GM21367 (cell line): ENCODE measurements at regions not wholly inside any gene's neighbourhood (a gene's known extent, or its start where the extent isn't known, plus 50 kb on each side); places are given as distances from the start of the nearest gene placed in this dataset.
"Not testable (repeated sequence)": the region's sequence is repeated elsewhere in the genome, so short reads cannot be mapped to it uniquely, and the experiment has no call there.

Experiments
- ATAC-seq: cut with Tn5 transposase; IDR thresholded peaks from one replicate; pipeline ENCODE4 v1.9.1; 2021; ENCODE audit not compliant: unreplicated experiment

DNA sequence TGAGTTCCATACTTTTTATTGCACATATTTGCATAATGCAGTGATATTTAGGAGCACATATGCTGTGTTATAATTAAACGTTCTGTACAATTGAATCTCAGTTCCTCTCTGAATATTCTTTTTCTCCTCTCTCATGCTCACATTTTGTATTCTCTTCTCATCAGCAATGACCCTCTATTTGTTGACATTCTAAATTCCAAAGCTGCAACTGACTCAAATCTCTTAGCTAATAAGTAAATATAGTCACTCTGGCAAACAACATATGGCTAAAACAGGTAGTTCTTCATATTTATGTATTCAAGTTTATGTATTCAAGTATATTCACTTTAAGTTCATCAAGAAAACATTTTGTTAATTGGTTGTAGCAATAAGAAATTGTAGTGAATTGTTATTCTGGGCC, 907.4 kb upstream of the VRK2 start:
- ATAC-seq = no peak

DNA sequence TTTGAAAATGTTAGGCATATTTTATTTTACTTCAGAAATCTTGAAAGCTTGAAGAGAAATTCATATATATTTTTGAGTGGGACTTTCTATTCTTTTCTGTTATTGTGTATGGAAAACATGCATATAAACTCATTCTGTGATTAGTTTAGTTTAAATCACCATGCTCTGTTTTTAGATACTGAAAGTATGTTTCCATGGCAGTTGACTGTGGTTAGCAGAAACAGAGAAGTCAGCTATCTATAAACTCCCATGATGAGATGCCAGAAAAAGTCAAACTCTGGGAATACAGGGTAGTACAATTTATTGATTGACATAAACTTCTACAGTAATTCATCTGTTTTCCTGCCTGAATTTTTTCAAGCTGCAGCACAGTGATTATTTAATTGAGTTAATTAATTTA, 905.3 kb upstream of the VRK2 start:
- no peak for ATAC-seq

- ATAC-seq = no peak
These were observed 899.7 kb upstream of the VRK2 start for GRCh38 chr2:57146951-57147350.

- ATAC-seq = no peak
These were observed 890.2 kb upstream of the VRK2 start for GRCh38 chr2:57156231-57156924.

DNA sequence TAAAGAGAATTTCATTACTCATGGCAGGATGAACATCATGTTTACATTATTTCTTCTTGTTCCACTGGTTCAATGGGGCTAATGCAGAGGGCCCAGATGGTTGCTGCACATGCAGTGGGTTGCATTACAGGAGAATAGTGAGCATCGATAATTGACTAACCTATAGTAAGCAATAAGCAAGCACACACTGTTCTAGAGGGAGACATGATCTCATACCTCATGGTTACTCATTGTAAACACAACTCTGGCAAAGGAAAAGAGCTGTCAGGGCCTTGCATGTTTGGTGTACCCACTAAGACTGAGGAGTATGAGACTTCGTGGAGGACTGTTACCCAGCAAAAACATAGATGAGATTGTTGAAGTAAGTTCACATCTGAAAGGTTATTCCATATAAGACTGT, 885.6 kb upstream of the VRK2 start:
- no peak for ATAC-seq

DNA sequence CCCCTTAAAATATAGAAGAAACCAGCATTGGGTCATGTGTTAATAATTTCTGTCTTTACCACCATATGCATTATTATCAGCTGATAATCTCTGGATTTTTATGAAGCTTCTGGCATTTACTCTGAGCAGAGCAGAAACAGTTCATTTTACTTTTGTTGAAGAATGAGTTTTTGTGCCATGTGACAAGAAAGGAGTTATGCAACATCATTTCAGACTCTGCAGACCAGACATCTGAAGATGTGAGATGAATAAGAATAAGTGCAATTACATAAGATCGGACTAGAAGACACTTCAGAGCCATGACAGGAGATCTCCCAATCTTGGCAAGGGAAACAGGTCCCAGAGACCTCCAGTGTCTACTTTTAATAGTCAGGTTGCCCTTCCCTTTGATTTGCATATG, 869.4 kb upstream of the VRK2 start:
- no peak for ATAC-seq

DNA sequence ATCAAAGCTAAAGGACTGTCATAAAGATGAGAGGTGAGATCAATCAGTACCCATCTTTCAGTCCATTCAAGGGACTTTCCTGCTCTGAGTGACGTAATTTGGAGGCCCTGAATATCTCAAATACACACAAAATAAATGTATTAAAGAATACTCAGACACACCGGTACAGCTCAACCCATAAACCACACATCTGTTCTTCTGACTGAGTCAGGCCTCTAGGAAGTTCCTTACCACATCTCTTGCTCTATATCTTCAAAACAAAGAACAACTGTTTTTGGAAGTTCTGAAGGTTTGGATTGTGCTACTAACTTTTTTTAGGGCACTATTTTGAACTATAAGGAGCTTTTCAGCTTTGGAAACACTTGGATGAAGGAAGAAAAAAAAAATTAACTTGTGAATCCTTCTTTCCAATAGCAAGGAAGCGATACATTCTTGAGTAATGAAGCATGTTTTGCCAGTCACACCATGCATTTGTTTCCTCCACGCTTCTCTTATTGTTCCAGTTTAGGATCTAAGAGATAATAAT, 866.5 kb upstream of the VRK2 start:
- no peak for ATAC-seq

- no peak for ATAC-seq
These were observed 865.9 kb upstream of the VRK2 start for GRCh38 chr2:57180678-57181077.

DNA sequence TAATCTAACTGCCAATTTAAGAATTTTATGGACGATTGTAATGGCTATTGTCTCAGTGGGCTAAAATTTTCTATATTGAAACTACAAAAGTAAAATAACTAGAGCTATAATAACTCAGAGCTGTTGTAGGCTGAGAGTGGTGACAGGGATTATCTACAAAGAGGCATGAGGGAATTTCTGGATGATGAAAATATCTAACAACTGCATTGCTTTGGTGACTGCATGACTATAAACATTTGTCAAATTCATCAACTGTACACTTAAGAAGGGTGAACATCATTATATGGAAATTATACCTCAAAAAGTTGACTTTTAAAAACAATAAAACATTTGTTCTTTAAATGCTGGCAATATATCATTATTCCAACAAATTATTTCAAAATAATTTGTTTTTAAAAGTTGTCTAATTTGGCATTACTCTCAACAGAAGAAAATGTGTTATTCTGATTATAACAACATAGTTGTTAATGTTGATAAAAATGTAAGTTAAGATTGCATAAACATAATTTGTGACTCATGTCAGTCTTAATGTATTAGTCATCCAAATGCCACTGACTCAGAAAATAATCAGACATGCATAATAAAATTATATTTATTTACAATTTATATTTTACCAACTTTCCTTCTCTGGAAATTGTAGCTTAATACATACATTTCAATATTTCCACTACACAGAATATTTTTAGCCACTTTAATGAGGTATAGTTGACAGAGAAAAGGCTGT, 865.1 kb upstream of the VRK2 start:
- ATAC-seq = no peak

GRCh38 chr2:57182916-57183315, 863.7 kb upstream of the VRK2 start:
- ATAC-seq = no peak

- ATAC-seq = no peak
These were observed 861.0 kb upstream of the VRK2 start for GRCh38 chr2:57185568-57185967.

DNA sequence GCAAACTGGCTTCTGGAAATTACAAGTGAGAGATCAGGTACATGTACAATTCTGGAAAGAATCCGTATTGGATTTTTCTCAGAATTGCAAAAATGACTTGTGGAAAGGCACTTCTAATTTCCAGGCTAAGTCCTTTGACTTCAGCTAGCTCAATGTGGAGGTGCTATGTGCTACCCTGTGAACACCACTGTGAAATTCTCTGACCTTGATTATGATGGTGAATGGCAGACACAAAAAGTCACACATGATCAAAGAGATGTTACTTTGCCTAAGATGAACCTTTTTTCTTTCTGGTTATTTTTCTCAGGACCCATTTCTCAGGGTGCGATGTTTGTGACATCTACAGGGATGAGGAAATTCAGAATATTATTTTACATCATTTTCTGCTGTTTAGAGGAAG, 856.6 kb upstream of the VRK2 start:
- ATAC-seq = no peak

DNA sequence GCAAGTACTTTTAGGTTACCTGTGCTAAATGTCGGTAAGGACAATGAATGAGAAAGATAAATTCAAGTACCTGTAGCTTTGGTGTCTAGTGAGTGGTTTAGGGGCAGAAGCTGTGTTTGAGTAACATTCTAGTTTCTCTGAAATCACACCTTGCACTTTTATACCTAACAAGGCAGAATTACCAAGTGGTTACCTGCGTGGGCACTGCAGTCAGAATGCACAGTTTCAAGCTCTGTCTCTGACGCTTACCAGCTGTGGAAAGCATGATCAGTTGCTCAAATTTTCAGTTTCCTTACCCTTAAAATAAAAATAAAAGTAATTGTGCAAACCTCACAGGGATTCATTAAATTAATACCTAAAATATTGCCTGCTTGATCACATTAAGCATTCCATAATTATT, 846.9 kb upstream of the VRK2 start:
- ATAC-seq = no peak

DNA sequence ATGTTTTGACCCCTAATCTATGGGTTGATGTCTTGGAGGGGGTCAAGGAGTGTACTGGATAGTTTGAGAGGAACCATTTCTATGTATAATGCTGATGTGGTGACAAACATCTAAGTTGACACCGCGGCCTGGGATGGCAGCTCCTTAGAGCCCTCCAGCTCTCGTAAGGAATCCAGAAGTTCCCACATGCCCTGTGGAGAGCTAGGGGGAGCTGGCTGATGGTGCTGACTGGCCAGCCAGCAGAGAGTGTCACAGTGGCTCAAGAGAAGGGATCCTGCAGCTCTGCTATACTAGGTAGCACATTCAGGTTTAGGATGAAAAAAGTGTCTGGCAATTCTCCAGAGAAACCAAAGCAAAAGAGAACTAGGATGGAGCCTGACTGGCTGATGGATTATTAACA, 842.2 kb upstream of the VRK2 start:
- no peak for ATAC-seq

DNA sequence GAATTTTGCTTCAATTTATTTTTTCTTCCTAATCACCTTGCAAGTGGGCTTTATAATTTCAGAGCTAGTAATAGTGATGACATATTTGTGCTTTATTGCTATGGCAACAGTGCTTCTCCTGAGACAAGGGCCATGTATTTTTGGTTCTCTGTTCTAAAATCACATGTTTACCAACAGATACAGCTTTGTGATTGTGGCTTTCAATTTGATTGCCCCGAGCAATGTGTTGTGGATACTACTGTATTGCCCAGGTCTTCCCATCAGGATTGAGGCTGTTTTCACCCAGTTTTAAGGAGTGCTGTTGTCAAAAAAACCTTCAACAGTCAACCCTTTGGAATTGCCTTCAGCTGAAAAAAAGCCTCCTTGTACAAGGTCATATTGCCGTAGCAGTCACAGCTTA, 841.4 kb upstream of the VRK2 start:
- ATAC-seq = no peak

DNA sequence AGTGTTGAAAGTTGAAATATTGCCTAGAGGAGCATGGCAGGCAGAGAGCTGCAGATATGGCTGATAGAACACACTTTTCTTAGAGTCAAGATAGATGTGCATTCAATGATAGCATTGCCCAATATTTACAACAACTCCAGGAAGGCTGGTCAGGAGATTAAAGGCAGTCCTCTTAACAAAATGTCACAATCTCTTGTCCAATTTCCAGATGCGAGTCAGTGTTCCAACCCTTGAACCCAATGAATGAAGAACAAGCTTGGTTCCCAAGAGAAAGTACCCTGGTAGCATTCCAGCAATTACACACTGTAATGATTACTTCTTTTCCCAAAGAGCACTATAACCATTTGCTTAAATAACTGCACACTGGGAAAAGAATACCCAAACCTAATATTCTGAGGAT, 839.4 kb upstream of the VRK2 start:
- no peak for ATAC-seq

DNA sequence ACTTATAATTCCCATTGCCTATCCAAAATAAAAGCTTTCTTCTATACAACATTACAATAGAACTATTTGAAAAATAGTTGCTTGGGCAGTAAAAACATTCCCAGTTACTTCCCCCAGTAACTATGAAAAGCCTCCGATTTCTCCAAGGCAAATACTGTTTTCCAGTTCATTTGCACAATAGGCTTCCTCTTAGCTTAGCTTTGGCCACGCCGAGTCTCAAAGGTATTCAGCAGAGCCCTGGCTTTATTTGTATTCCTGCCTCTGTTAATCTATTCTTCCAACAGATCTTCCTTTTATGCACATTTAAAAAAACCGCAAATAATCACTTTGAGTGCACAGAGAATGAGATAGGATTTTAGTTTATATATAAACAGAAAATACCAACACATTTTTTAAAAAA, 836.8 kb upstream of the VRK2 start:
- ATAC-seq = no peak

GRCh38 chr2:57210855-57211254, 835.8 kb upstream of the VRK2 start:
- no peak for ATAC-seq

DNA sequence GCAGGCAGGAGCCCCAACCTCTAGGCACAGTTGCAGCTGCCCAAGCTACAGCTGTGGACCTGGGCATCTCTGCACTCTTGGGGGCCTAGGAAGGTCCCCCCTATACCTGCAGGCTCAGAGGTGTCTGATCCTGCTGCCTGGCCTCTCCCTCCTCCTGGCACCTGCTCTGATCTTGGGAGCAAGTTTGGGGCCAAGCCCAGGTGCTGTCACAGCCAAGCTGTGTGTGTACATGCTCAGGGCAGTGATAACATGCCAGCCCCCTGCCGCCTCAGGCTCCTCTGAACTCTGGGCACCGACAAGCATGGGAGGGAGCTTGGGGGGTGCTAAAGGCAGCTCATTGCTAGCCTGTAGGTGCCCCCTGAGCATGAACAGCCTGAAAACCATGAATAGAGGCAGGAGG, 829.6 kb upstream of the VRK2 start:
- ATAC-seq = no peak

DNA sequence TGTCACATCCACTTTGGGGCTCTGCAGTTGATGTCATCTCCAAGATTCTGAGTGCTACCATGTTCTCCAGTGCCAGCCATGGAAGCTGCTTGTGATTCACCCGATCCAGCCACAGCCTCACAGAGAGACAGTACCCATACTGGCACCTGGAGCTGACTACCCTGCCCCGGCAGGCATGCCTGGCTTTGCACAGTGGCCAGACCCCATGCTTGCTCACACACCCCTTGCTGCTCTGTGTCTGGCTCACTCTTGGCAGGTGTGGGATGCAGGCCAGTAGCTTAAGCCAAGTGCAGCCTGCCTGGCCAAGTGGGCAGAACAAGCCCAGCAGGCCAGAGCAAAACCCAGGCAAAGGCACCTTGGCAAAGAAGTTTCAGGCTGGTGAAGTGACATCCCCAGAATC, 828.4 kb upstream of the VRK2 start:
- no peak for ATAC-seq

- ATAC-seq = not testable (repeated sequence)
These were observed 816.9 kb upstream of the VRK2 start for GRCh38 chr2:57229706-57230105.

GRCh38 chr2:57232341-57232740, 814.3 kb upstream of the VRK2 start:
- not testable (repeated sequence) for ATAC-seq

DNA sequence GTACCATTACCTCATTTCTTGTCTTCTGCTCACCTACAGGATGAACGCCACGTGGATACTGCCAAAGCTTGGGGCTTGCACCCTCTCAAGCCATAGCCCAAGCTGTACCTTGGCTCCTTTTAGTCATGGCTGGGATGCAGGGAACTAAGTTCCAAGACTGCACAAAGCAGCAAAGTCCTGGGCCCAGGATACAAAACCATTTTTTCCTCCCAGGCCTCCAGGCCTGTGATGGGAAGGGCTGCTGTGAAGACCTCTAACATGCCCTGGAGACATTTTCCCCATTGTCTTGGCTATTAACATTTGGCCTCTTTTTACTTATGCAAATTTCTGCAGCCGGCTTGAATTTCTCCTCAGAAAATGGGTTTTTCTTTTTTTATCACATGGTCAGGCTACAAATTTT, 795.1 kb upstream of the VRK2 start:
- ATAC-seq = not testable (repeated sequence)
